LNCAP (cell line): ENCODE measurements at regions not wholly inside any gene's neighbourhood (a gene's known extent, or its start where the extent isn't known, plus 50 kb on each side); places are given as distances from the start of the nearest gene placed in this dataset.

ENCODE experiments used
- TF ChIP-seq, protein P1 (sequence below): fragments of 450-650 bp; IDR thresholded peaks from 2 replicates; pipeline ENCODE4 v1.5.1; 2017; ENCODE audit warnings: mild to moderate bottlenecking

DNA sequence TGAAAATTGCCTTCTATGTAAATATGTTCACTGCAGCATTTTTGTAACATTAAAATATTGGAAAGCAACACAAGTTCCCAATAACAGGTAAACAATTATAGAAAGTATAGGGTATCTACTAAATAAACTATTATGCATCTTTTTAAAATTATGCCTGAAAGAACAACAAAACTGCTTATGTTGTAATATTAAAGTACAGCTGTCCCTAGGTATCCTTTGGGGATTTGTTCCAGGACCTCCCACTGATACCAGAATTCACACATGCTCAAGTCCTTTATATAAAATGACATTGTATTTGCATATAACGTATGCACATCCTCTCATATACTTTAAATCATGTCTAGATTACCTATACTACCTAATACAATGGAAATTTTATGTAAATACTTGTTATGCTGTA lies 121.8 kb upstream of the TNFSF4 start:
- TF ChIP-seq, protein P1, sequence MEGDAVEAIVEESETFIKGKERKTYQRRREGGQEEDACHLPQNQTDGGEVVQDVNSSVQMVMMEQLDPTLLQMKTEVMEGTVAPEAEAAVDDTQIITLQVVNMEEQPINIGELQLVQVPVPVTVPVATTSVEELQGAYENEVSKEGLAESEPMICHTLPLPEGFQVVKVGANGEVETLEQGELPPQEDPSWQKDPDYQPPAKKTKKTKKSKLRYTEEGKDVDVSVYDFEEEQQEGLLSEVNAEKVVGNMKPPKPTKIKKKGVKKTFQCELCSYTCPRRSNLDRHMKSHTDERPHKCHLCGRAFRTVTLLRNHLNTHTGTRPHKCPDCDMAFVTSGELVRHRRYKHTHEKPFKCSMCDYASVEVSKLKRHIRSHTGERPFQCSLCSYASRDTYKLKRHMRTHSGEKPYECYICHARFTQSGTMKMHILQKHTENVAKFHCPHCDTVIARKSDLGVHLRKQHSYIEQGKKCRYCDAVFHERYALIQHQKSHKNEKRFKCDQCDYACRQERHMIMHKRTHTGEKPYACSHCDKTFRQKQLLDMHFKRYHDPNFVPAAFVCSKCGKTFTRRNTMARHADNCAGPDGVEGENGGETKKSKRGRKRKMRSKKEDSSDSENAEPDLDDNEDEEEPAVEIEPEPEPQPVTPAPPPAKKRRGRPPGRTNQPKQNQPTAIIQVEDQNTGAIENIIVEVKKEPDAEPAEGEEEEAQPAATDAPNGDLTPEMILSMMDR: no peak

DNA sequence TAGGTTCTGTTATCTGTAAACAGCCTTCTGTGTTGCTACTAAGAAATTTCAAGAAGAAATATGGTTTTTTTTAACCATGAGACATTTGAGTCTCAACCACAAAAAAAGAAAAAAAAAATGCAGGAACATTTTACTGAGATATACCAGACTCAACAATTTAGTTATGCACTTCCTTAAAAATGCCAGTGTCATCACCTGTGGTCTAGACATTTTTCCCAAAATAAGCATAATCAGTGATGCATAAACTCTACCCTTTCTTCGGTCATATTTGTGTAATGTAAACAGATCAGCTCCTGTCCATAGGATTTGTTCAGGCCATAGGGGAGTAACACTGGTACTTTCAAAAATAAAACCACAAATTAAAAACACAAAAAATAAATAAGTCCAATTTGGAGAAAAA lies 122.6 kb upstream of the TNFSF4 start:
- TF ChIP-seq, protein P1: no peak

DNA sequence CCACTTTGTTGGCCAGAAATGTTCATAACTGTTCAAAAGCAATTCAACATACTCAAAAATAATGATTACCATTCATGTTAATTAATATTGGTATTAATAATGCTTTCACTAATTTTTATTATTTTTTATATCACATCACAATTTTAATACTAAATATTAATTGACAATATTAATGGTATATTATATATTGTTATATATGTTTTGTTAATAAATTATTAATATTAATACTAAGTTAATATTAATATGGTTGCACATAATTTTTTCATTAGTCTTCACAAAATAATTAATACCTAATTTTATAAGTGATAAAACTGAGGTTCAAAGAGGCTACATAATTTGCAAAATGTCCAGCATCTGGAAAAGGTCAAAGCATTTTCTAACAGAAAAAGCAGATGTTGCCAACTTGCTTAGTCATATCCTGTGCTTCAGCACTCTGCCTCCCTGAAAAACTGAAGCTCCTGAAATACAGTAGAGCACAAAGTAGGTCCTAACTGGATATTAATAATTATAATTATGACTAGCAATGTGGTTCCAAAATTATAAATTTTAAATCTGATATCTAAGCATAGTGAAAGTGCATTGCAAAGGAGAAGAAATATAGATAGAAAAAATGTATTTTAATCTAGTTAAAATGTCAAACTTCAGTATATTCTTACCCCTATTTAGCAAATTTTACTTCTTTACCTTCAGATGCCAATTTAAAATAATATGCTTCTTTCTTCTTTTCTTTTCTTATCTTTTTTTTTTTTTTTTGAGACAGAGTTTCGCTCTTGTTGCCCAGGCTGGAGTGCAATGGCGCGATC lies 123.2 kb upstream of the TNFSF4 start:
- TF ChIP-seq, protein P1: no peak

DNA sequence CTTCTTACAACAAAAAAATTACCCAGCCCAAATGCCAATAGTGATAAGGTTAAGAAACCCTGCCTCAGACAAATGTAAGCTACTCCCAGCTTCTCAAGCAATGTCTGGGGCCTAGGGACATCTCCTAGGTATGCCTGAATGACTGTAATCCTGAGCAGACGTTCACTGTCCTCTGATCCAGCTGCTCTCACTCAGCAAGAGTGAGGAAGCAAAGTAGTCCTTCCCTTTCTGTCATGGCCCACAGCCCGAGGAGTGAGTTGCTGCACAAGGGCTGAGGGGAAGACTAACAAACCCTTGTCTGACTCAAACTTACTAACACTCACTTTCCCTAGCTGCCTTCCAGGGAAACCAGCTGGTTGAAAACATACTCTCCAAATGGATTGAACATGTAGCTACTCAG lies 124.9 kb upstream of the TNFSF4 start:
- TF ChIP-seq, protein P1: no peak

DNA sequence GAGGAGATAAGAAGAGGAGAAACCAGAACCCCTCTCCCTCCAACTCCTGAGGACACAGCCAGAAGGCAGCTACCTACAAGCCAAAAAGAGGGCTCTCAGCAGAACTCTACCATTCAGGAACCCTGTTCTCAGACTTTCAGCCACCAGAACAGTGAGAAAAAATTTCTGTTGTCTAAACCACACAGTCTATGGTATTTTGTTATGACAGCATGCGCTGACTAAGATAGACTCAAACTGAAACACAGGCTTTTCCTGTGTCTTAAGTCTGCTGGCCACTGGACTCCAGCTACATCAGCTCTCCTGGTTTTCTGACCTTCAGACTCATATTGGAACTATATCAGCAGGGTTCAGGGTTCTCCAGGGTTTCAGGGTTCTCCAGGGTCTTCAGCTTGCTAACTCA lies 126.5 kb upstream of the TNFSF4 start:
- TF ChIP-seq, protein P1: no peak

DNA sequence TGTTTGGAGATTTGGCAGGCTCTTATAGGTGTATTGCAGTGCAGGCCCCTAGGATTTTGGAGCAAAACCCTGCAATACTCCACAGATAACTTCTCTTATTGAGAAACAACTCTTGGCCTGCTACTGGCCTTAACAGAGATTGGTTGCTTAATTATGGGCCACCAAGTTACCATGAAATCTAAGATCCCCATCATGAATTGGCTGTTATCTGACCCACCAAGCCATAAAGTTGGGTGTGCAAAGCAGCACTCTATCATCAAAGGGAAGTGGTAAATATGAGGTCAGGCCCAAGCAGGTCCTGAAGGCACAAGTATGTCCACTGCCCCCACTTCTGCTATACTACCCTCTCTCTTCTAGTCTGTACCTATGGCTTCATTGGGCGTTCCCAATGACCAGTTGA lies 130.0 kb upstream of the TNFSF4 start:
- TF ChIP-seq, protein P1: no peak

DNA sequence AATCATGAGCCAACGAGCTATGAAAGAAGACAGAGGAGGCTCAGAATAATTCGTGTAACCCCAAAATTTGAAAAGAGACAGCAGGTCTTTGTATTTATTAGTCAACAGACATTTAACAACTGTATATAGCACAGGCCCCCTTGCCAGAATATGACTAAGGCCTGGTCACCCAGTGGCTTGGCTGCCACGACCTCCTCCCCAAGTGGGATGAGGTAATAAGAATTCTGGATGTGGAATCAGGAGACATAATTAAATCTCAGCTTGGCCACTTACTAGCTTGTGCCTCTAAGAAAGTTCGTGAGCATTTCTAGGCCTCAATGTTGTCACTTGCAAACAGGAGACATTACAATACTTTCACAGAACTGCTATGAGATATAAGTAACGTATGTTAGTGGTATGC lies 134.2 kb upstream of the TNFSF4 start:
- TF ChIP-seq, protein P1: no peak

DNA sequence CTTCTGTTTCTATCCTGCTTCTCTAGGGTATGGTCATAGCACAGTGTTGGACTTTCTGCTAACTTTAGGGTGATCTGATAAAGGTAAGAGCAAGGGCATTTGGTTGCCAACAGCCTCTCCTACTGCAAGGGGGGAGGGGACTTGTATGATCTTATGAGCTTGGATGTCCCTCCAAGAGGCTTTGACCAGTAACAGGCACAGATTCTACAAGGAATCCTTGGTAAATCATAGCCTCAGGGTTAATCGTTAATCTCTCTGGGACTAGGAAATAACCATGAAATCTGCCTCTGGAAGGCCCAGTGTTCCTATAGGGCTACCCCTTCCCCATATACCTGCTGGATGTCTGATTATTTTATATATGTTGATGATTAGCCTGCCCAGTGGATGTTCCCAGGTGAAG lies 134.8 kb upstream of the TNFSF4 start:
- TF ChIP-seq, protein P1: no peak
